K562 (cell line): ENCODE measurements at regions not wholly inside any gene's neighbourhood (a gene's known extent, or its start where the extent isn't known, plus 50 kb on each side); places are given as distances from the start of the nearest gene placed in this dataset.

Source experiments
- ATAC-seq: fragments of 200-7000 bp; cut with Tn5 transposase; 3 replicates; pipeline ENCODE4 v1.9.1; 2020; ENCODE audit warnings: moderate library complexity
- BruUV-seq: library from RNA; stranded (reverse); fragments of 400-500 nt; replicated peaks from 2 replicates; lab custom pipeline; 2021; lab: Mats Ljungman, UMichigan
- CTCF ChIA-PET: fragments of 300-600 bp; formaldehyde crosslinking; extraction: SDS; loops from one replicate; lab custom pipeline; 2021; ENCODE audit warnings: low intra/inter-chr PET ratio; lab: Yijun Ruan, JAX
- POLR2A ChIA-PET: fragments of 300-600, 350-650 bp; sonication (Branson Sonifier 250); formaldehyde crosslinking; extraction: SDS; loops from one replicate; lab custom pipeline; 2021; ENCODE audit warnings: antibody characterized with exemption, inconsistent platforms; lab: Yijun Ruan, JAX
- DNase-seq, 4 experiments: peaks; one replicate each; pipeline versions ENCODE4 v3.0.0 to v3.0.0-alpha.2; 2011 to 2018; ENCODE audit warnings: low spot score in 3 of 4, mixed read lengths in 3 of 4; ENCODE audit errors: extremely low read depth in 1 of 4
- FAIRE-seq: peaks from 2 replicates; lab custom pipeline; 2011; peaks lifted over from hg19 to GRCh38; lab: Jason Lieb, UNC
- H2AFZ ChIP-seq: 2 replicates; pipeline ENCODE4 v1.6.0; 2011; ENCODE audit warnings: low read depth, low read length, control low read depth, inconsistent platforms
- H3K27ac ChIP-seq: fragments of 200-600 bp; 3 replicates; pipeline ENCODE4 v1.8.0; 2011; ENCODE audit warnings: low read depth, mild to moderate bottlenecking, control low read depth, inconsistent platforms, low read length, moderate library complexity, mixed read lengths; ENCODE audit errors: extremely low read depth
- H3K27me3 ChIP-seq, 2 experiments: fragments of 300-600 bp in 1 of 2; 2 replicates in 1 of 2; 3 replicates in 1 of 2; pipeline versions ENCODE4 v1.6.0 to v1.8.0; 2011; ENCODE audit warnings: inconsistent platforms in 2 of 2, low read length in 2 of 2, mild to moderate bottlenecking in 1 of 2, mixed read lengths in 1 of 2, moderate library complexity in 1 of 2; ENCODE audit not compliant: control insufficient read depth in 2 of 2, insufficient read depth in 2 of 2
- H3K36me3 ChIP-seq: fragments of 300-600 bp; 3 replicates; pipeline ENCODE4 v1.8.0; 2011; ENCODE audit warnings: mild to moderate bottlenecking, low read length, inconsistent platforms; ENCODE audit not compliant: control insufficient read depth, insufficient read depth
- H3K4me1 ChIP-seq, 2 experiments: fragments of 200-600 bp in 1 of 2; replicated peaks in 1 of 2; 2 replicates in 1 of 2; 3 replicates in 1 of 2; pipeline versions ENCODE4 v1.5.1 to v1.8.0; 2011; ENCODE audit warnings: inconsistent platforms in 2 of 2, low read length in 2 of 2, mild to moderate bottlenecking in 1 of 2, mixed read lengths in 1 of 2, moderate library complexity in 1 of 2; ENCODE audit not compliant: control insufficient read depth in 2 of 2, insufficient read depth in 2 of 2
- H3K4me2 ChIP-seq: 2 replicates; pipeline ENCODE4 v1.6.1; 2011; ENCODE audit warnings: low read length, control low read depth, inconsistent platforms, mixed read lengths; ENCODE audit not compliant: insufficient read depth
- H3K4me3 ChIP-seq: fragments of 200-600 bp; sonication (generic), shearing (Covaris generic); 2 replicates; pipeline ENCODE4 v1.5.1; 2016; ENCODE audit warnings: control low read depth, inconsistent platforms
- H3K79me2 ChIP-seq: fragments of 200-600 bp; 3 replicates; pipeline ENCODE4 v1.8.0; 2011; ENCODE audit warnings: low read length, inconsistent platforms; ENCODE audit not compliant: control insufficient read depth, insufficient read depth
- H3K9ac ChIP-seq, 2 experiments: 2 replicates each; pipeline versions ENCODE4 v1.6.0 to v1.6.1; 2011; ENCODE audit warnings: low read depth in 2 of 2, low read length in 2 of 2, control low read depth in 1 of 2, inconsistent platforms in 1 of 2, mild to moderate bottlenecking in 1 of 2, mixed read lengths in 1 of 2; ENCODE audit not compliant: insufficient read depth in 1 of 2
- H3K9me1 ChIP-seq: one replicate; pipeline ENCODE4 v1.6.0; 2011; ENCODE audit warnings: inconsistent platforms, mild to moderate bottlenecking, low read length, moderate library complexity; ENCODE audit not compliant: control insufficient read depth, insufficient read depth
- H3K9me3 ChIP-seq: replicated peaks from 2 replicates; pipeline ENCODE4 v1.5.1; 2011; ENCODE audit warnings: low read depth, low read length, inconsistent platforms; ENCODE audit not compliant: control insufficient read depth, insufficient read depth
- H4K20me1 ChIP-seq: replicated peaks from 2 replicates; pipeline ENCODE4 v1.6.1; 2011; ENCODE audit warnings: low read length, inconsistent platforms, mixed read lengths; ENCODE audit not compliant: control insufficient read depth, insufficient read depth
- ATF1 ChIP-seq, 2 experiments: fragments of 450-650 bp in 1 of 2; IDR thresholded peaks; 2 replicates each; pipeline ENCODE4 v1.6.1; 2016; ENCODE audit warnings: missing compliant biosample characterization in 1 of 2, missing genetic modification characterization in 1 of 2
- KLF10 ChIP-seq: fragments of 250-450 bp; sonication (Bioruptor Pico); IDR thresholded peaks from 2 replicates; pipeline ENCODE4 v1.6.1; 2021; ENCODE audit warnings: matching md5 sums
- MTF1 ChIP-seq: fragments of 250-450 bp; sonication (Bioruptor Pico); IDR thresholded peaks from 2 replicates; pipeline ENCODE4 v1.9.0; 2021; ENCODE audit warnings: moderate library complexity, mild to moderate bottlenecking, inconsistent platforms, borderline replicate concordance
- MXI1 ChIP-seq: IDR thresholded peaks from 2 replicates; pipeline ENCODE4 v1.6.1; 2011; ENCODE audit warnings: low read depth, mild to moderate bottlenecking, improper control_type of control experiment, low read length
- NFXL1 ChIP-seq: fragments of 450-650 bp; formaldehyde crosslinking; IDR thresholded peaks from 2 replicates; pipeline ENCODE4 v1.4.0; 2021; ENCODE audit warnings: mild to moderate bottlenecking
- whole genome bisulfite sequencing: fragments of 100-300 bp; shearing (Covaris generic); methylation state at CpG from one replicate; pipeline ENCODE4 v1.1.6; 2016; ENCODE audit warnings: low coverage, mixed read lengths; ENCODE audit not compliant: insufficient coverage; ENCODE audit errors: missing lambda C conversion rate; 5-methylcytosine and 5-hydroxymethylcytosine counted together
- in situ Hi-C: fragments of 300-500 bp; cut with MboI; formaldehyde crosslinking; loops from 4 replicates; pipeline ENCODE4 v1.15.0; 2018; ENCODE audit warnings: inconsistent platforms, mixed read lengths
- intact Hi-C: fragments of 100-400 bp; cut with micrococcal nuclease; formaldehyde crosslinking; loops from 2 replicates; pipeline ENCODE4 v1.14.2; 2022

GRCh38 chr4:64883087-64883807 is 474.0 kb upstream of the TECRL start:
- no peak for ATAC-seq
- Histone ChIP-seq H3K27me3 (no peaks in the 10 kb centered on the region), H3K9ac (no peak overlapping the region), H3K4me1 (no peaks in the 10 kb centered on the region), H3K9me1 (no peaks in the 10 kb centered on the region), H3K79me2 (no peaks in the 10 kb centered on the region), H3K9me3 (no peaks in the 10 kb centered on the region), H3K27ac (no peak overlapping the region), H3K4me2 (no peak overlapping the region), H3K4me3 (no peak overlapping the region), H2AFZ (no peak overlapping the region), H4K20me1 (no peaks in the 10 kb centered on the region), H3K36me3 (no peaks in the 10 kb centered on the region)
- DNase-seq = no peak
- CTCF ChIA-PET = no interaction called here
- in situ Hi-C loops (no loop called here), intact Hi-C loops (no loop called here)
- FAIRE-seq = no peak
- POLR2A ChIA-PET = no interaction called here
- no TSS peak for BruUV-seq
- TF ChIP-seq ATF1 (CRISPR knock-in tag; IDR thresholded peaks at IDR 0.05) (no peak), ATF1 (tag; IDR thresholded peaks at IDR 0.05) (no peak), KLF10 (CRISPR knock-in tag) (no peak), MXI1 (no peak), MTF1 (no peak), NFXL1 (CRISPR knock-in tag) (no peak)
- 0% methylated on average over 5 of the region's 5 CpGs for WGBS
